ENCODE measurements at regions not wholly inside any gene's neighbourhood (a gene's known extent, or its start where the extent isn't known, plus 50 kb on each side); places are given as distances from the start of the nearest gene placed in this dataset.

- H3K27ac Mint-ChIP-seq, result no peak overlapping the region
- H3K9ac ChIP-seq (ENCODE audit: insufficient read depth, low read length, poor library complexity, severe bottlenecking), result no peak overlapping the region
These were observed 155.4 kb downstream of the DLL1 start for GRCh38 chr6:170135461-170135820.

GRCh38 chr6:170134471-170135440 is 156.1 kb downstream of the DLL1 start:
- H3K4me3 Mint-ChIP-seq, result no peak overlapping the region
- no peak overlapping the region for H2AFZ ChIP-seq (ENCODE audit: insufficient read depth, low read depth, low read length, poor library complexity, severe bottlenecking)
- no peaks in the 10 kb centered on the region for H4K20me1 ChIP-seq (ENCODE audit: insufficient read depth, low read length)
- peaks cover 0 to 3% of the 10 kb centered on the region in 2 donors for H3K27me3 ChIP-seq (ENCODE audit: control insufficient read depth in 2 of 2, insufficient read depth in 2 of 2, low read length in 2 of 2)
- peaks cover 0 to 44% of the 10 kb centered on the region in 2 donors for H3K9me3 ChIP-seq (replicated peaks in 1 of 2; ENCODE audit: control insufficient read depth in 1 of 2, insufficient read depth in 1 of 2, low read length in 2 of 2)
- H3K27ac ChIP-seq (ENCODE audit: low read depth in 1 of 2, low read length in 2 of 2), result no peak overlapping the region
- TF ChIP-seq, protein P1, sequence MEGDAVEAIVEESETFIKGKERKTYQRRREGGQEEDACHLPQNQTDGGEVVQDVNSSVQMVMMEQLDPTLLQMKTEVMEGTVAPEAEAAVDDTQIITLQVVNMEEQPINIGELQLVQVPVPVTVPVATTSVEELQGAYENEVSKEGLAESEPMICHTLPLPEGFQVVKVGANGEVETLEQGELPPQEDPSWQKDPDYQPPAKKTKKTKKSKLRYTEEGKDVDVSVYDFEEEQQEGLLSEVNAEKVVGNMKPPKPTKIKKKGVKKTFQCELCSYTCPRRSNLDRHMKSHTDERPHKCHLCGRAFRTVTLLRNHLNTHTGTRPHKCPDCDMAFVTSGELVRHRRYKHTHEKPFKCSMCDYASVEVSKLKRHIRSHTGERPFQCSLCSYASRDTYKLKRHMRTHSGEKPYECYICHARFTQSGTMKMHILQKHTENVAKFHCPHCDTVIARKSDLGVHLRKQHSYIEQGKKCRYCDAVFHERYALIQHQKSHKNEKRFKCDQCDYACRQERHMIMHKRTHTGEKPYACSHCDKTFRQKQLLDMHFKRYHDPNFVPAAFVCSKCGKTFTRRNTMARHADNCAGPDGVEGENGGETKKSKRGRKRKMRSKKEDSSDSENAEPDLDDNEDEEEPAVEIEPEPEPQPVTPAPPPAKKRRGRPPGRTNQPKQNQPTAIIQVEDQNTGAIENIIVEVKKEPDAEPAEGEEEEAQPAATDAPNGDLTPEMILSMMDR (IDR thresholded peaks at IDR 0.05), result no peak
- no peaks in the 10 kb centered on the region for H3K36me3 ChIP-seq (replicated peaks in 1 of 2; ENCODE audit: control insufficient read depth in 1 of 2, insufficient read depth in 2 of 2, low read length in 2 of 2)
- H3K79me2 ChIP-seq (ENCODE audit: insufficient read depth, low read length), result no peaks in the 10 kb centered on the region
- no peak for DNase-seq
- no peak overlapping the region for H3K9ac ChIP-seq (ENCODE audit: insufficient read depth, low read length, poor library complexity, severe bottlenecking)
- no peak overlapping the region for H3K27ac Mint-ChIP-seq
- intact Hi-C loops (cut with micrococcal nuclease), result no loop called here
- H3K4me1 ChIP-seq (ENCODE audit: control insufficient read depth in 1 of 2, insufficient read depth in 2 of 2, low read length in 2 of 2), result no peaks in the 10 kb centered on the region
- peaks cover 14 to 19% (median 16%) of the 10 kb centered on the region in 3 donors for H3K27me3 Mint-ChIP-seq (ENCODE audit: low read depth in 3 of 3)
- H3K4me1 Mint-ChIP-seq, result no peaks in the 10 kb centered on the region
- 89% methylated on average over 26 of the region's 31 CpGs for WGBS (ENCODE audit: insufficient coverage)
- no peak overlapping the region for H3K4me2 ChIP-seq (replicated peaks; ENCODE audit: extremely low read depth, low read length, poor library complexity, severe bottlenecking)
- H3K36me3 Mint-ChIP-seq, result no peaks in the 10 kb centered on the region
- H3K4me3 ChIP-seq (replicated peaks in 1 of 3; ENCODE audit: low read depth in 2 of 3, low read length in 3 of 3), result no peak overlapping the region
- peaks cover 19 to 42% (median 28%) of the 10 kb centered on the region in 7 donors for H3K9me3 Mint-ChIP-seq

More at GRCh38 chr6:170135461-170135820, 155.4 kb downstream of the DLL1 start:
- intact Hi-C loops (cut with micrococcal nuclease), result no loop called here
- Mint-ChIP-seq H3K36me3 (no peaks in the 10 kb centered on the region), H3K4me1 (no peaks in the 10 kb centered on the region), H3K4me3 (no peak overlapping the region), H3K9me3 (peaks cover 19 to 43% (median 29%) of the 10 kb centered on the region in 7 donors), H3K27me3 (ENCODE audit: low read depth in 3 of 3) (peaks cover 14 to 19% (median 17%) of the 10 kb centered on the region in 3 donors)
- Histone ChIP-seq H2AFZ (ENCODE audit: insufficient read depth, low read depth, low read length, poor library complexity, severe bottlenecking) (no peak overlapping the region), H3K36me3 (replicated peaks in 1 of 2; ENCODE audit: control insufficient read depth in 1 of 2, insufficient read depth in 2 of 2, low read length in 2 of 2) (no peaks in the 10 kb centered on the region), H3K4me3 (replicated peaks in 1 of 3; ENCODE audit: low read depth in 2 of 3, low read length in 3 of 3) (no peak overlapping the region), H3K4me2 (replicated peaks; ENCODE audit: extremely low read depth, low read length, poor library complexity, severe bottlenecking) (no peak overlapping the region), H3K9me3 (replicated peaks in 1 of 2; ENCODE audit: control insufficient read depth in 1 of 2, insufficient read depth in 1 of 2, low read length in 2 of 2) (peaks cover 0 to 45% of the 10 kb centered on the region in 2 donors), H3K27me3 (ENCODE audit: control insufficient read depth in 2 of 2, insufficient read depth in 2 of 2, low read length in 2 of 2) (peaks cover 0 to 3% of the 10 kb centered on the region in 2 donors), H3K4me1 (ENCODE audit: control insufficient read depth in 1 of 2, insufficient read depth in 2 of 2, low read length in 2 of 2) (no peaks in the 10 kb centered on the region), H3K27ac (ENCODE audit: low read depth in 1 of 2, low read length in 2 of 2) (no peak overlapping the region), H4K20me1 (ENCODE audit: insufficient read depth, low read length) (no peaks in the 10 kb centered on the region), H3K79me2 (ENCODE audit: insufficient read depth, low read length) (no peaks in the 10 kb centered on the region)
- WGBS (ENCODE audit: insufficient coverage), result 77% methylated on average over 10 of the region's 16 CpGs
- TF ChIP-seq, protein P1 (IDR thresholded peaks at IDR 0.05), result no peak
- no peak for DNase-seq

Measured in CD14-positive monocyte (primary cell).